Kidney capillary endothelial cell (primary cell): ENCODE measurements at regions not wholly inside any gene's neighbourhood (a gene's known extent, or its start where the extent isn't known, plus 50 kb on each side); places are given as distances from the start of the nearest gene placed in this dataset.

Source experiments
- DNase-seq: peaks from one replicate; pipeline ENCODE4 v3.0.0-alpha.2; 2018; ENCODE audit warnings: low spot score

DNA sequence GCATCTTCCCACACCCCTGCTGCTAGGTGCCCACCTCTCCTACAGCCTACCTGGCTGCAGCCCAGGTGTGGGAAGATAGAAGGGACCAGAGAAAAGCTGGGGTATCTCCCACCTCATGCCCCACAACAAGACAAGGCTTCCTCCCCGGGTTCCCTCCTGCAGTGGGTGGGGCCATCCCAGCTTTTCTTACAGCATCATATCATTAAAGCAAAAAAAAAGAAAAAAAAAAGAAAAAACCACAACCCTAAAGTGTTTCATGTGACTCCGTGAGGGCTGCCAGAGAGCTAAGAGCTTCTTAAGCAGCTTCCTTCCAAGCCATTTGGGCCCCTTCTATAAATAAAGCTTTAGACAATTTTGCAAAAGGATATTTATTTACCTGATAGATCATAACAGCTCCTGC, 455.4 kb upstream of the TSHZ3 start:
- no peak for DNase-seq

DNA sequence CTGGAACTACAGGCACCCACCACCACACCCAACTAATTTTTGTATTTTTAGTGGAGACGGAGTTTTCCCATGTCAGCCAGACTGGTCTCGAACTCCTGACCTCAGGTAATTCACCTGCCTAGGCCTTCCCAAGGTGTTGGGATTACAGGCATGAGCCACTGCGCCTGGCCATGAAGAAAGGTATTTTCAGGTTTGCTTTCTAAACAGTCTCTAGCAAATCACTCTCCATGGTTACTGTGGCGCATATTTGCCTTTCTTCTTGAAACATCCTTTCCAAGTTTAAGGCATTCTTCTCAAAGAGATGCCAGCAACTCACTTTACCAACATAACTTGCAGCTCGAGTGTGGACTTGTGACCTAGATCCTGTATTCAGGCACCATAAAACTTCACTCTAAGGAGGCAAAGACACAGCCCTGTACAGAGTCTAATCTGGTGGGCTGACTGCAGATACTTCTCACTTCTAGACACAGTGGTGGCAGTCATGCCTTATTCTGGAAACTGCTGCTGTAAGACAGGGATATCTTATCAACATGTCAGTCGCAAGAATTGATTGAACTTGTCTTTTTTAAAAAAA, 461.4 kb upstream of the TSHZ3 start:
- no peak for DNase-seq

DNA sequence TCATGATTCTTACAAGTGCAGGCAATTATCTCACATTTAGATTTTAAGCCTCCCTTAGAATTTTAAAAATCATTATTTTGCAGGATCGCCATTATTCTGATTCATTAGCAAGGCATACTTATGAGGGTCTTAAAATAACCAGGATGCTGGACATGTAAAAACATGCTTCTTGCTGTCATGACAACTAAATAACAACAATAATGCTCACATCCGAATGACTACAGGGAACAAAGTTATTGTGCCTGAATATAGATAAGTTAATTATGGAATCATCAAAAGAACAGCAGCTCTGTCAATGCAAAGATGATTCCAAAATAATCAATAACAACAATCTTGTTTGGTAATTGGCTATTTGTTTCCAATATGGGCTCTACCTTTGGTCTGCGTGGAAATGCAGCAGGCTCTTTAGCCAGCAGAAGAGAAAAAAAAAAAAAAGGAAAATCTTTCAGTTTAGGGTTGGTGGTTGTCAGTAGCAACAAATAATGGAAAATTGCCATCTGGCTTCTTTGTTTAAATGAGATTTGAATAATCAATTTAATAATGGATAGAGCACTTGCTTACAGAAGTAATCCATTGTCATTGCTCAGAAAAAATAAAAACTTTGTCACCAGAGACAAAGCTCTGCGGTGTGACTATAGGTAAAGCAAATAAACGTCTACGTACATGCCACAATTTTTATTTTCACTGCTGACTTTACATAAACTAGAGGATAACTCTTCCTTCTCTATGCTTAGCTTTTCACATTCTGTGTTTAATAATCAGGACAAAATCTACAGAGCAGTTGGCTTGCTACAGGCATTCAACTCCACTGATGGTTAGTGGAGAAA, 468.9 kb upstream of the TSHZ3 start:
- DNase-seq = no peak

DNA sequence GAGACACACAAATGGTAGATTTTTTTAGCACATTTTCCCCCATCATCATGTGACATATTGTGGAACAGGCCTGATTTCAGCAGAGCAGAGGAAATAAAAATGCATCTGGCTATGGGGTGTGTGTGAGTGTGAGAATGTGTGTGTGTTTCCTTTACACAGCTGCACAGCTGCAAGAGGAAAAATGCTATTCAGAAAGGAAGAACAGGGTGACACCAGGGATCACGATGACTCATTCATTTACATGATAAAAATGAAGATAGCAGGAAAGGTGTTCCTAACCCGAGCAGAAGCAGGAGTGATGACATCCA, 469.5 kb upstream of the TSHZ3 start:
- no peak for DNase-seq

DNA sequence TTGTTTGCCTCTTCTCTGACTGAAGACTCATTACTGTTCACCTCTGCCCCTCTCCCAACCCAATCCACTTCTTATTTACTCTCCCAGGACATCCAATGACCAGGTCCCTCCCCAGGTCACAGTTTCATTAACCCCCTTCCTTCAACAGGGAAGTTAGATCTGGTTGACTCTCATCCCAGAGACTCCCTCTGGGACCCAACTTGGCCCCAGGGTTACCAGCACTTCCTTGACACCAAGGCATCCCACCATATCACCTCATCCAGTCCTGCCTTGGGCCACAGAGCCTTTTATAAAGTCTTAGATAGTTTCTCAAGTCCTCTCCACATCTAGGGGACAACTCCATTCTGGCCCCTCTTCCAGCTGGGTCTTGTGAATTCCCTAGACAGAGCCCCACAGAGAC, 470.6 kb upstream of the TSHZ3 start:
- DNase-seq = no peak

DNA sequence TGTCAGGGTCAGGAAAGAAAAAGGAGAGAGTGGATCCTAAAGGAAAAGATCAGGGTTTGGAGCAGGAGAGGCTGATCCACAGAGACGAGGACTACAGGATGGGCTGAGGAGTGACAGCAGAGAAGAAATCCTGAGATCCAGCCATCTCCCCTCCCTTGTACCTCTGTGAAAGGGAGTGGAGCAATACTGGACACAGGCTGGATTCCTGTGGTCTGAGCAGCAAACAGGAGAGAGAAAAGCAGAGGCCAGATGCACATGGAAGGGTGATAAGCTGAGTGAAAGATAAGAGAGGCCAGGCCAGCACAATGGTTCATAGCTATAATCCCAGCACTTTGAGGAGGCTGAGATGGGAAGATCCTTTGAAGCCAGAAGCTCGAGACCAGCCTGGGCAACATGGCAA, 472.1 kb upstream of the TSHZ3 start:
- no peak for DNase-seq

DNA sequence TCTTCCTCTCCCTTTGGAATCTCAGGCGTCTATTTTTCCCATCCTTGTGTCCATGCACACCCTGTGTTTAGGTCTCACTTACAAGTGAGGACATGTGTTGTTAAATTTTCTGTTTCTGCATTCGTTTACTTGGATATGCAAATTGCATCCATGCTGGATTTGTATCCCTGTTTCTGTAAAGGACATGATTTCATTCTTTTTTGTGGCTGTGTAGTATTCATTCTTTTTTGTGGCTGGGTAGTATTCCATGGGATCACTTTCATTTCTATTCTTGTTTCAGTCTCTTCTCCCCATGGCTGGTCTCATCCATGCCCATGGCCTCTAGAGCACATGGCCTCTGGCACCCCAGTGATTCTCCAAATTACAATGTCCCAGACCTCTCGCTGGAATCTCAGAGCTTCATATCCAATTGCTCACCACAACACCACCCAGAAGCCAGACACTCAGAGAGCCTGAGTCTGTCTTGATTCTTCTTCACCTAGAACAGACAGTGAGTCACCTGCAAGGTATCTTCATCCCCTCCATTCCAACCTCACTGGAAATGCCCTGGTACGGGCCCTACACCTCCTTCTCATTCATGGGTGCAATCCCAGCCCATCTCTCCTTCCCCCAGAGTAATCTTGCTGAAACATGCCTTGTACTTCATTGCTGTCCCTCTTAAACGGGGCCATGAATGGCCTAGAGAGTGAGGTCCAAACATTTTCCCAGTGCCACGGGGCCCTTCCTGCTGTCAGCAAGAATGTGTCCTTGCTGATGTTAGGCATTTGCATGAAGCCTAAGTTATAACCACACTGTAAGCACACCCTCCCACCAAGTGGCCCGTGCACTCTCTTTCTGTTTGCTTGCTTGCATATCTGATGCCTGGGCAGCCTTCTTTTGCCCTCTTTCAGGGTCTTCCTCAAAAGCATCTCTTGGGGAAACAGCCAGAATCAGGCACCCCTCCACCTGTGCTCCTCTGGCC, 476.2 kb upstream of the TSHZ3 start:
- DNase-seq = no peak

DNA sequence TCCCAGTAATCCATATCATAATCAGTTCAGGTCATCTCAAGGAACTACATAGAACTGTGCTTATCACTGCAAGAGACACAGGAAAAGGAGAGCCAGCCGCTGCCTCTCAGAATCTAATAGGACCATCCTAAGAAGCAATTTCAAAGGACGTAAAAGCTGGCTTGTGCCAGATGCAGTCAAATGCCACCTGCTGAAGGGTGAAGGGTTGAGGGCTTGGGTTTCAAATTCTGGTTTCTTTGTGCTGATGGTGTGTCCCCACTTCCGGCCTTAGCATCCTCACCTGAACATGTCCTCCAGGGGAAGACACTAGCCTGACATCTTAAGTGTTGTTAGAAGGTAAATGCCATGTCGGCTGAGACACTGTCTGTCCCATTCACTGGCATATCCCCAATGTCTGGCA, 477.1 kb upstream of the TSHZ3 start:
- DNase-seq = no peak

DNA sequence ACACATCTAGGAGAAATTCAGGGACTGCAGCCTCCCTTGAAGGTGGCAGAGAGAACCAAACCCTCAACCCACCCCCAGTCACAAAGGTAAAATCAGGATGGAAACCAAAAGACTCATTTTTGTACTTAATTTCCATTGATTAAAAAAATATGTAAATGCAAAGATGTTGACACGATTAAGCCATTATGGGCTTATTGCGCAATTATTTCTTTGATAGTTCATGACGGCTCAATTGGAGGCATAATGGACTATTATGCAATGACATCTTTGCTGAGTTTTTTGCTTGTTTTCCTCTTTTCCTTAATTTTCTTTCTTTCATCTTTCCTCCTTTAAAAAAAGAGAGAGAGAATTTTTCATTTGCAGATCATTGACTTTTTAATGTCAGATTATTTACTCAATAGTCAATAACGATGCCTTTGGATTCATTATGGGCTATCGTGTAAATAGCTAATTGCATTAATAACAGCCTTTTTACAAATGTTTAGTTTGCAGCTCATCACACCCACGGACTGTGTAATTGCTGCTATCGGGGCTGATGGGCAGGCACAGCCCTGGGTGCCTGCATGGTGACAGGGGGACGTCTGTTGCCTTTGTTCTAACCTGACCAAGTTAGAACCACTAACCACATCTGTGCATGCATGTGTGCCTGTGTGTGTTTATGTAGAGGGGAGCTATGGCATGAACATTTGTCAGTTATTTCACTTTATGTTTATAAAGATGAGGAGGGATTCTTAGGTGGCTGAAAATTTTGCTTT, 482.4 kb upstream of the TSHZ3 start:
- DNase-seq = no peak

DNA sequence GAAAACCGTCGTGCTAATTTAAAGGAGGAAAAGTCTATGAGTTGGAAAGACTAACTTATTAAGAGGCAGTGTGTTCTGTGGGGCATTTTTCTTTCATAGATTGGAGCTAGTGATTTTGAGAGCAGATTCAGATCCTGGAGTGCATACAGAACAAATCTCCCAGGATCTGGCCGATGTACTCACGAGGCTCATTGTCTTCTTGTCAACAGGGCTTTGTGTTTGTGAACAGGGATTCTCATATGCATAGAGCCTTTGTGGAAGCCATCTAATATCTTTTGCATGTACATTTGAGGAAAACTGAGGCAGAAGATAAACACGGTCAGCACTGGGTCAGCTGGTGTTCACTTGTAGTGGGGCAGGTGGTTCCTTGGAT, 482.9 kb upstream of the TSHZ3 start:
- DNase-seq = no peak

DNA sequence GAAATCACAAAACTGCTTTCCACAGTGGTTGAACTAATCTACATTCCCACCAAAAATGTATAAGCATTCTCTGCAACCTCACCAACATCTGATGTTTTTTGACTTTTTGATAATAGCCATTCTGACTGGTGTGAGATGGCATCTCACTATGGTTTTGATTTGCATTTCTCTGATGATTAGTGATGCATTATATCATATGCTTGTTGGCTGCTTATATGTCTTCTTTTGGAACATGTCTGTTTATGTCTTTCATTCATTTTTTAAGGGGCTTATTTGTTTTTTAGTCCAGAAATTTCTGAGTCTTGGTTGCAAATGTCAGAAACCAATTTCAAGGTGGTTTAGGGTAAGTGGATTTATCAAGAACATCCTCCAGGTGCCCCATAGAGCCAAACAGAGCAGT, 484.8 kb upstream of the TSHZ3 start:
- no peak for DNase-seq

DNA sequence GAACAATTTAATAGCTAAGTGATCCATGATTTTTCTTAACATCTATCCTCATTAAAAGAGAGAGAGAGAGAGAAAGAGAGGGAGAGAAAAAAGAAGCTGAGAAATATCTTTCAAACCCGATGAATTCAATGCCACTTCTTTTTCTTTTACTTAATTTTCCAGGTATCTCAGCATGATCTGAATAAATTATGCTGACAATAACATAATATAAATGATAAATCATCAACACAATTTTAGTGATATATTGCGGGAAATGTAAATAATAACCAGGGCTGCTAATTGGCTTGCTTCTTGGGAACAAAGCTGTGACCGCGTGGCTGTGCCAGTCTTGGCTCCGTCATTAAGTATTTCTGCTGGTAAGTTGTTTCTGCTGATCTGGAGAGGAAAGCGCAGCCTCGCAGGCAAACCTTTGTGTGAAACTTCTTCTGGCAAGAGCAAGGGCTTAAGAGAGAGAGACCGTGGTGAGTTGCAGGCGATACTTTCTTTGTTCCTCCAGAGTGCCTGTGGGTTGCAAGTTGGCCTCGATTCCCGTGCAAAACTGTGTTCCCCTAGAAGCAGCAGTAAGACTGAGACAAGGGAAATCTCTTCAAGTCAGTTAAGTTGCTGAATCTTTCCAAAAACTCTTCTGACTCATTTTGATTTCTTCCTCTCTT, 489.1 kb upstream of the TSHZ3 start:
- no peak for DNase-seq

DNA sequence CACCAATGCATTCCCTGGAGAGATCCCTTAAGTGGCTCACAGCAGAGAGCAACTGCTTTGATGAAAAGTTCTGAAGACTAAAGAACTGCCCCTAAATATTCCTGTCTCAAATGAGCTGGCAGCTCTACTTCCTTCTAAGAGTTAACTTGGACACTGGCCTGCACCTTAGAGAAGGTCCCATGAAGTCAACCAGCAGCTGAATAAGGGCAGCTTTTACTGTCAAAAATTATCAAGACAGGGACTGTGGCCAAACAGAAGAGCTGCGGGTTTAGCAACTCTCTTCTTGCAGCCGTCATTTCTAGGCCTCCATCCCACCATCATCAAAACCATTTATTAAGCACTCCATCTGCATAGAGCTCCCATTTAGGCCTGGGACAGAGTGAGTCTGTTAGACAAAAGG, 491.1 kb upstream of the TSHZ3 start:
- no peak for DNase-seq

DNA sequence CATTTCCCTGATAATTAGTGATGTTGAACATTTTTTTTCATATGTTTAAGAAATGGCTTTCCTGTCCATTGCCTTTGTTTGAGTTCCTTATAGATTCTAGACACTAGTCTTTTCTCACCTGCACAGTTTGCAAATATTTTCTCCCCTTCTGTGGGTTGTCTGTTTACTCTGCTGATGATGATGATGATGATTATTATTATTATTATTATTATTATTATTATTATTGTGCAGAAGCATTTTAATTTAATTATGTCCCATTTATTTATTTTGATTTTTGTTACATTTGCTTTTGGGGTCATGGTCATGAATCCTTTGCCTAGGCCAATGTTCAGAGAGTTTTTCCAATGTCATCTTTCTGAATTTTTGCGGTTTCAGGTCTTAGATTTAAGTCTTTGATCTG, 492.5 kb upstream of the TSHZ3 start:
- no peak for DNase-seq

DNA sequence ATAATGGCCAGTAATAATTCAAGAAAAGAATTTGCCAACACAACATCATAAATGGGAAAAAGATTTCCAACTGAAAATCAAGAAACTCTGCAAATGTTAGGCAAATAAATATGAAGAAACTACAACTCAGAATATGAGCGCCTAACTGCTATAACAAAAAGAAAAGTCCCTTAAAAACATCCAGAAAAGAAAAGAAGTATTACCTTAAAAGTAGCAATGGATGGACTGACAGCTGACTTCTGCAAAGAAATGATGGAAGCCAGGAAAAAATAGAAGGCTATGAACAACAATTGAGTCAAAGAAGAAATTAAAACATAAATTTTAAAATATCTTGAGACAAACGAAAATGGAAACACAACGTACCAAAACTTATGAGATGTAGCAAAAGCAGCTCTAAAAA, 482.3 kb upstream of the ZNF507 start:
- no peak for DNase-seq

DNA sequence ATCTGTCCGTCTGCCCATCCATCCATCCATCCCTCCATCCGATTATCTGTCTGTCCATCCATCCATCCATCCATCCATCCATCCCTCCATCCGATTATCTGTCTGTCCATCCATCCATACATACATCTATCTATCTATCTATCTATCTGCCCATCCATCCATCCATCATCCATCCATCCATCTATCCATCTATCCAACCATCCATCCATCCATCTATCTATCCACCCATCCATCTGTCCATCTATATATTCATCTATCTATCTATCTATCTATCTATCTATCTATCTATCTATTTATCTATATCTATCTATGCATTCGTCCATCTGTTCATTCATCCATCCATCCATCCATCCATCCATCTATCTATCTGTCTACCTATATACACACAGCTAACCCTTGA, 471.1 kb upstream of the ZNF507 start:
- DNase-seq = no peak

DNA sequence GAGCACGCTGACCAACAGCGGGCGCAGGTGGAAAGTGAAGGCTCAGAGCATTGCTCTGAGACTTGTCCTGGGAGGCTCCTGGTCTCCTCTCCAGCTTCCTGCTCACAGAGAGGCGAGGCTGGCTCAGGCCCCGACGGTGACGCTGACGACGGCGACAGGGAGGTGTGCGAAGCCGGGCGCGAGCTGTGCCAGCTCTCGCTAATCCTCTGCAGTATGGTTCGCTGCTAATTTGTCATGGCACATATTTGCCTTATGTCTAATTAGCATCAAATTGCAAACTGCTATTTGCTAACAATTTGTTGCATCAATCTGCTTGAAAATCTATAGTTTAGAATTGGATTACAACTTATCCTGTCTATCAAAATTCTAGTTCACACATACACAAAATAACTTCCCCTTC, 469.8 kb upstream of the ZNF507 start:
- no peak for DNase-seq

DNA sequence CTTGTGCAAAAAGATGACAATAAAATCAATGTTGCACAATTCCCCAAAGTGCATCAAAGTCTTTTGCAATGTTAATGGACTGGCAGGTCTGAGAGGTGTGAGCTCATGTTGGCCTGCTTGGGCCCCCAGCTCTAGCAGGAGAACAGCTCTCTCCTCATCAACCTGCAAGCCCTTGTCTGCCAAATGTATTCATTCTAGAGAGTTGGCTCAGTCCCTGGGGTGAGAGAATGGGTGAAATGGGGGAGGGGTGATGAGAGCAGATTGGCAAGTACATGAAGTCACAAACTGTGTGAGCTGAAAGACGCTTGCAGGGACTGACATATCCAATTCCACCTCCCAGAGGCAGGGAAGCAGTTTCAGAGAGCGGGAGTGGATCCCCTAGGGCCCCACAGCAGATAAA, 465.1 kb upstream of the ZNF507 start:
- no peak for DNase-seq

DNA sequence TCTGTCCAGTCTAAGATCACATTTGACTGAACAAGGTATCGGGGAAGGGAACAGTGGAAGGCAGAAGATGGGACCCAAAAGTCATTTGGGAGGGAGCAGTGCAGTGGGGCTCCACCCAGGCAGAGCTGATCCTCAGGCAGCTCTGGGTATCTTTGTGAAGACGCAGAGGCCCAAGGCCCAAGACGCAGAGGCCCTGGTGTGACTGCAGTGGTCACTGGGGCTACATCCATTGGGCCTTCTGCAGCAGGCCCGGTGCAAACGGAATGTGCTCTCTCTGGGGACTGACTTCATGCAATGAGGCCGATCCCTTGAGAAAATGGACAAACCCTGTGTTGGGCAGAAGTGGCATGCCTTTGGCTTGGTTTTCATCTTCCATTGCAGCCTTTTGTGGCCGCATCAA, 463.4 kb upstream of the ZNF507 start:
- DNase-seq = no peak

DNA sequence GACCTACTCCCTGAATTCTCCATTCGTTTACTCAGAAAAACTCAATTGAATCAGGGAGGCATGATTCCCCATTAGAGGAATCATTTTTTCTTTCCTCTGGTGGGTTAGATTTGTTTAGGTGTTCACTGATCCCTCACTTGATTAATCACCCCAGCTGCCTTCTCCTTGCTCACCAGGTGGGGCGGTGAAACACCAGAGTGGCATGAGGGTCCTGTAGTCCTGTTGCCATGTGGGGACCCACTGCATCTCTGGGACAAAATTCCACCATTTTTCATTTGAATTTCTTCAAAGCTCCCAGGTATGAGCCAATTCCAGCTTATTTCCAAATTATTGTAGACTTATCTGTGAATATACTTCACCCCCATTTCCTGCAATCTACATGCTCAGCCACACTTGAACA, 462.7 kb upstream of the ZNF507 start:
- no peak for DNase-seq

DNA sequence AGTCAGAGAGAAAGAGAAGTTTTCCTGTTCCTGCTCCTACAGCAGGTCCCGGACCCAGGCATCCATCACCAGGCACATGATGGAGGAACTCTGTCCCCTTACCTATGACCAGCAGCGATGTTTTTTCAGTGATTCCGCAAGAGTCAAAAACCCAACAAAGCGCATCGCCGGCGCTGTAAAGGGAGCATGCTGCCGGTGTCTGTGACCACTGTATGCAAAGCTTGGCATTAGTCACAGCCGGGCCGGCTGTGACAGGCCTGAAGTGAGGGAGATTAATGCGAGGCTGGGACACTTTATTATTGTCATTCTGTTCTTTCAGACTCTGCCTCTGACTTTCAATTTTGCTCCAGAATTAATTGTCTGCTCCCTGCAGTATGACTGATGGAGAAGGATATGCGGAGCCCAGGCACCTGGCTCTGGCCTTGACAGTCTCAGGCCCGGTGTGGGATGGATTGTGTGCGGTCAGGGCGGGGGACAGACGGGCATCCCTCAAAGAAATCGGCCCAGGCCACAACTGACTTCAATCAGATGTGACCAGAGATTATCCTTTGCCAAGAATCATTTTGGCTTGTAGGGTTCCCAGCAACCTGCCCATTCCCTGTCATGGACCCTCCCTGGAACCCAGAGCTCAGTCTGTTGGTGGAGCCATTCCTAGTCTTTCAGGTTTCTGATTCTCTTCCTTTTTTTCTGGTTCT, 462.0 kb upstream of the ZNF507 start:
- no peak for DNase-seq
